SK-N-MC (cell line): ENCODE measurements at regions not wholly inside any gene's neighbourhood (a gene's known extent, or its start where the extent isn't known, plus 50 kb on each side); places are given as distances from the start of the nearest gene placed in this dataset.

ENCODE experiments used
- EZH2 ChIP-seq: fragments of 200-600 bp; sonication (generic); IDR thresholded peaks from one replicate; pipeline ENCODE4 v1.6.1; 2017; ENCODE audit warnings: antibody characterized with exemption
- POLR2AphosphoS5 ChIP-seq: IDR thresholded peaks from 2 replicates; pipeline ENCODE4 v1.6.1; 2012; ENCODE audit warnings: mild to moderate bottlenecking, low read depth, low read length, borderline replicate concordance

DNA sequence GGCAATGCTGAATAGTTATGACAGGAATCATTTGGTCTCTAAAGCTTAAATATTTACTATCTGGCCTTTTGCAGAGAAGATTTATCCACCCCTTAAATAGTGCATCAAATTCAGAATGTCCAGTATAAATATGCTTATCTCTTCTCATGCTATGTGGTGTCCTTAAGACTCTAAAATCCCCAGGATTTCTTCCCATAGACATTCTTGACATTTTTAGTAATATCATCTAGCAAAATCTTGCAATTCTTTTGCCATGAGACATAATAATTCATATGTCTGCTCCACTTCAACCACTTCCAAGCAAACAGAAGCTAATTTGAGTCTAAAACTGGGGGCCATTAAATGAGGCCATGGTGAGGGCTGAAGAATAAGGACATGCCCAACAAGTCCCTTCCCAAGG, 1923.4 kb upstream of the CDH9 start:
- TF ChIP-seq EZH2, result no peak
- no peak for TF ChIP-seq POLR2AphosphoS5
